ENCODE measurements at regions not wholly inside any gene's neighbourhood (a gene's known extent, or its start where the extent isn't known, plus 50 kb on each side); places are given as distances from the start of the nearest gene placed in this dataset.

- Histone ChIP-seq H3K9me3 (no peaks in the 10 kb centered on the region), H3K4me1 (no peaks in the 10 kb centered on the region), H3K36me3 (no peaks in the 10 kb centered on the region), H3K27me3 (no peaks in the 10 kb centered on the region), H3K27ac (no peak overlapping the region), H3K4me3 (no peak overlapping the region)
- no peak for TF ChIP-seq CTCF (IDR thresholded peaks at IDR 0.05)
- intact Hi-C loops (cut with DNase I) = no loop called here
- DNase-seq (ENCODE audit: low spot score in 2 of 2) = no peak
Measured at GRCh38 chr17:77074681-77075080, 66.1 kb upstream of the SEC14L1 start.

- Histone ChIP-seq H3K27ac (no peak overlapping the region), H3K27me3 (no peaks in the 10 kb centered on the region), H3K9me3 (no peaks in the 10 kb centered on the region), H3K4me3 (no peak overlapping the region), H3K4me1 (no peaks in the 10 kb centered on the region), H3K36me3 (no peaks in the 10 kb centered on the region)
- intact Hi-C loops (cut with DNase I) = no loop called here
- TF ChIP-seq CTCF (IDR thresholded peaks at IDR 0.05) = no peak
- DNase-seq (ENCODE audit: low spot score in 2 of 2) = no peak
Measured at GRCh38 chr17:77076124-77076830, 64.5 kb upstream of the SEC14L1 start.

- Histone ChIP-seq H3K4me3 (no peak overlapping the region), H3K27me3 (no peaks in the 10 kb centered on the region), H3K9me3 (no peaks in the 10 kb centered on the region), H3K36me3 (no peaks in the 10 kb centered on the region), H3K27ac (no peak overlapping the region), H3K4me1 (peaks cover 0 to 6% of the 10 kb centered on the region in 2 donors)
- no peak for TF ChIP-seq CTCF (IDR thresholded peaks at IDR 0.05)
- intact Hi-C loops (cut with DNase I) = no loop called here
- DNase-seq (ENCODE audit: low spot score in 2 of 2) = no peak
Measured at GRCh38 chr17:77083531-77083930, 57.2 kb upstream of the SEC14L1 start.

DNA sequence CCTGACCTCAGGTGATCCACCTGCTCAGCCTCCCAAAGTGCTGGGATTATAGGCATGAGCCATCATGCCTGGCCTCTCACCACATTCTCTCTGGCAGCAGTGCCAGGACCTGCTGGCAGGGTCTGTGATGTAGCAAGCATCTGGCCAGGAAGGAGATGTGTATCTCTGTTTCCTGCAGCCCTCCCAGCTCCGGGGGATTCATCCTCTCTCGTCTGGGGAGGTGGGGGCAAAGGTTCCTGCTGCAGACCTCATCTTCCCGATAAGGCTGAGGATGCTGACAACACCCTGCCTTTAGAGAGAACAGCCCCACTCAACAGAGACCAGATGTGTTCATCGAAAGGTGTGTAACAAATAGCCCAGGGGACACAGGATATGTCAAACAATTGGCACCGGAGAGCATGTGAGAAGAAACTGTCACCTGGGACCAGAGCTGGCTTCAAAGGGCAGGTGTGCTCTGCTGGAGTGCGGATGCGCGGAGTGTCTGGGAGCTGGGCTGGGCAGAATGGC, 54.8 kb upstream of the SEC14L1 start:
- Histone ChIP-seq H3K4me1 (peaks cover 0 to 16% of the 10 kb centered on the region in 2 donors), H3K36me3 (peaks cover 0 to 7% of the 10 kb centered on the region in 2 donors), H3K27ac (no peak overlapping the region), H3K27me3 (no peaks in the 10 kb centered on the region), H3K4me3 (no peak overlapping the region), H3K9me3 (no peaks in the 10 kb centered on the region)
- TF ChIP-seq CTCF (IDR thresholded peaks at IDR 0.05) = no peak
- DNase-seq (ENCODE audit: low spot score in 2 of 2) = no peak
- intact Hi-C loops (cut with DNase I) = loop anchor here (1.0 to 5.0 kb wide), 3 partner anchors 161 to 411 kb away; no protein-coding TSS in a partner anchor

GRCh38 chr17:77086433-77087010, 54.2 kb upstream of the SEC14L1 start:
- Histone ChIP-seq H3K36me3 (peaks cover 2 to 12% of the 10 kb centered on the region in 2 donors), H3K27ac (no peak overlapping the region), H3K27me3 (no peaks in the 10 kb centered on the region), H3K9me3 (no peaks in the 10 kb centered on the region), H3K4me3 (no peak overlapping the region), H3K4me1 (peaks cover 0 to 16% of the 10 kb centered on the region in 2 donors)
- intact Hi-C loops (cut with DNase I) = loop anchor here (1.0 to 5.0 kb wide), 3 partner anchors 161 to 411 kb away; no protein-coding TSS in a partner anchor
- peak; percentile 79 to 92 (median 79) for TF ChIP-seq CTCF (IDR thresholded peaks at IDR 0.05)
- DNase-seq (ENCODE audit: low spot score in 2 of 2) = peak; percentile 45 to 92

Measured in ascending aorta (tissue), 2 donors.